Neural cell (in vitro differentiated cells): ENCODE measurements at regions not wholly inside any gene's neighbourhood (a gene's known extent, or its start where the extent isn't known, plus 50 kb on each side); places are given as distances from the start of the nearest gene placed in this dataset.

Experiments
- H2AFZ ChIP-seq: fragments of 200-600, 300-800 bp; sonication (generic), shearing (Covaris generic); 2 replicates; pipeline ENCODE4 v1.6.0; 2014; ENCODE audit warnings: low read depth, mild to moderate bottlenecking, antibody characterized with exemption, low read length, moderate library complexity
- H3F3A ChIP-seq: fragments of 200-600 bp; shearing (Covaris generic); 2 replicates; pipeline ENCODE4 v1.6.1; 2016; ENCODE audit warnings: mild to moderate bottlenecking, moderate library complexity, mixed read lengths, antibody characterized with exemption, low read length; ENCODE audit not compliant: insufficient read depth, poor library complexity, severe bottlenecking
- H3K27ac ChIP-seq: fragments of 200-600, 300-800 bp; sonication (generic), shearing (Covaris generic); 2 replicates; pipeline ENCODE4 v1.5.1; 2014; ENCODE audit warnings: mild to moderate bottlenecking, low read length, moderate library complexity
- H3K27me3 ChIP-seq: fragments of 300-800, 200-600 bp; sonication (generic), shearing (Covaris generic); 2 replicates; pipeline ENCODE4 v1.6.0; 2014; ENCODE audit warnings: mild to moderate bottlenecking, low read depth, low read length, moderate library complexity; ENCODE audit not compliant: insufficient read depth
- H3K36me3 ChIP-seq: fragments of 300-800, 200-600 bp; sonication (generic), shearing (Covaris generic); 2 replicates; pipeline ENCODE4 v1.5.1; 2014; ENCODE audit warnings: mild to moderate bottlenecking, antibody characterized with exemption, low read length, moderate library complexity; ENCODE audit not compliant: insufficient read depth
- H3K4me2 ChIP-seq: fragments of 300-800, 200-600 bp; sonication (generic), shearing (Covaris generic); 2 replicates; pipeline ENCODE4 v1.6.0; 2014; ENCODE audit warnings: mild to moderate bottlenecking, low read length
- H3K4me3 ChIP-seq: fragments of 300-800, 200-600 bp; sonication (generic), shearing (Covaris generic); 2 replicates; pipeline ENCODE4 v1.5.1; 2014; ENCODE audit warnings: mild to moderate bottlenecking, low read length, moderate library complexity
- H3K79me2 ChIP-seq: fragments of 200-600 bp; shearing (Covaris generic); replicated peaks from 2 replicates; pipeline ENCODE4 v1.6.0; 2014; ENCODE audit warnings: mild to moderate bottlenecking, low read length, moderate library complexity; ENCODE audit not compliant: insufficient read depth
- H3K9ac ChIP-seq: fragments of 300-800, 200-600 bp; sonication (generic), shearing (Covaris generic); 2 replicates; pipeline ENCODE4 v1.6.1; 2016; ENCODE audit warnings: mild to moderate bottlenecking, low read length, mixed read lengths
- H3K9me2 ChIP-seq: fragments of 200-600 bp; shearing (Covaris generic); 2 replicates; pipeline ENCODE4 v1.6.1; 2016; ENCODE audit warnings: mild to moderate bottlenecking, low read length, mixed read lengths; ENCODE audit not compliant: insufficient read depth
- H3K9me3 ChIP-seq: fragments of 200-600, 300-800 bp; sonication (generic), shearing (Covaris generic); 2 replicates; pipeline ENCODE4 v1.6.1; 2016; ENCODE audit warnings: mild to moderate bottlenecking, mixed run types, low read length, moderate library complexity, mixed read lengths
- H4K20me1 ChIP-seq: fragments of 200-600 bp; shearing (Covaris generic); 2 replicates; pipeline ENCODE4 v1.6.1; 2016; ENCODE audit warnings: mild to moderate bottlenecking, mixed run types; ENCODE audit not compliant: insufficient read depth
- EP300 ChIP-seq: fragments of 450-650 bp; conservative IDR thresholded peaks from 2 replicates; pipeline ENCODE4 v1.6.1; 2014; ENCODE audit warnings: antibody characterized with exemption, mild to moderate bottlenecking, moderate library complexity; ENCODE audit not compliant: poor library complexity, severe bottlenecking
- EZH2 ChIP-seq: fragments of 200-600, 300-800 bp; shearing (Covaris generic), sonication (generic); IDR thresholded peaks from 2 replicates; pipeline ENCODE4 v1.6.1; 2014; ENCODE audit warnings: antibody characterized with exemption, low read length, borderline replicate concordance, mild to moderate bottlenecking; ENCODE audit not compliant: insufficient read depth, poor library complexity, severe bottlenecking
- MXI1 ChIP-seq: fragments of 450-650 bp; conservative IDR thresholded peaks from 2 replicates; pipeline ENCODE4 v1.6.1; 2014; ENCODE audit warnings: antibody characterized with exemption, mild to moderate bottlenecking; ENCODE audit not compliant: poor library complexity, severe bottlenecking
- POLR2AphosphoS5 ChIP-seq: IDR thresholded peaks from 2 replicates; pipeline ENCODE4 v1.6.1; 2012
- RAD21 ChIP-seq: fragments of 450-650 bp; conservative IDR thresholded peaks from 2 replicates; pipeline ENCODE4 v1.6.1; 2014; ENCODE audit warnings: antibody characterized with exemption, mild to moderate bottlenecking, moderate library complexity
- SMC3 ChIP-seq: fragments of 450-650 bp; conservative IDR thresholded peaks from 2 replicates; pipeline ENCODE4 v1.6.1; 2014; ENCODE audit warnings: antibody characterized with exemption, mild to moderate bottlenecking, moderate library complexity; ENCODE audit not compliant: poor library complexity
- TAF1 ChIP-seq: IDR thresholded peaks from 2 replicates; pipeline ENCODE4 v1.6.1; 2012; ENCODE audit warnings: low read depth
- TF ChIP-seq, protein P1 (sequence below): IDR thresholded peaks from 2 replicates; pipeline ENCODE4 v1.6.1; 2012; ENCODE audit warnings: borderline replicate concordance
- TF ChIP-seq, protein P2 (sequence below): fragments of 450-650 bp; IDR thresholded peaks from 2 replicates; pipeline ENCODE4 v1.5.1; 2014; ENCODE audit warnings: antibody characterized with exemption, mild to moderate bottlenecking, moderate library complexity; ENCODE audit not compliant: poor library complexity, severe bottlenecking

DNA sequence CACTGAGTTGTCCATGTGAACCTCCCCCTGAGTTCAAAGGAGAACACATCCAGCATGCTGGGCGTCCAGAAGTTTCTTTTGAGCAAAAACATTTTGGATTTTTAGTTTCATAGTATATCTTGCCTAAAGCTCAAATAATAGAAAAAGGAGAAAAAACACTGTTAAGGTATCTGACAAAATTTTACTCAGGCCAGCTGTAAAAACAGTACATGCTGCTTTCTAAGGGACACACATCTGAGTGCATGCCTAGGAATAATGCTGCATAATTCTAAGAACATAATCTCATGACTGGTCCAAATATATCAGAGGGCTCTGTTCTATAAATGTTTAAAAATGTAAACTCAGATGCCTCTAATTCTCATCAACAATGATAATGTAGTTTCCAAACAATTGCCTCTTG, 561.3 kb upstream of the INTU start:
- no peaks in the 10 kb centered on the region for H3K36me3 ChIP-seq
- H3K27me3 ChIP-seq, result no peaks in the 10 kb centered on the region
- TF ChIP-seq, protein P1, sequence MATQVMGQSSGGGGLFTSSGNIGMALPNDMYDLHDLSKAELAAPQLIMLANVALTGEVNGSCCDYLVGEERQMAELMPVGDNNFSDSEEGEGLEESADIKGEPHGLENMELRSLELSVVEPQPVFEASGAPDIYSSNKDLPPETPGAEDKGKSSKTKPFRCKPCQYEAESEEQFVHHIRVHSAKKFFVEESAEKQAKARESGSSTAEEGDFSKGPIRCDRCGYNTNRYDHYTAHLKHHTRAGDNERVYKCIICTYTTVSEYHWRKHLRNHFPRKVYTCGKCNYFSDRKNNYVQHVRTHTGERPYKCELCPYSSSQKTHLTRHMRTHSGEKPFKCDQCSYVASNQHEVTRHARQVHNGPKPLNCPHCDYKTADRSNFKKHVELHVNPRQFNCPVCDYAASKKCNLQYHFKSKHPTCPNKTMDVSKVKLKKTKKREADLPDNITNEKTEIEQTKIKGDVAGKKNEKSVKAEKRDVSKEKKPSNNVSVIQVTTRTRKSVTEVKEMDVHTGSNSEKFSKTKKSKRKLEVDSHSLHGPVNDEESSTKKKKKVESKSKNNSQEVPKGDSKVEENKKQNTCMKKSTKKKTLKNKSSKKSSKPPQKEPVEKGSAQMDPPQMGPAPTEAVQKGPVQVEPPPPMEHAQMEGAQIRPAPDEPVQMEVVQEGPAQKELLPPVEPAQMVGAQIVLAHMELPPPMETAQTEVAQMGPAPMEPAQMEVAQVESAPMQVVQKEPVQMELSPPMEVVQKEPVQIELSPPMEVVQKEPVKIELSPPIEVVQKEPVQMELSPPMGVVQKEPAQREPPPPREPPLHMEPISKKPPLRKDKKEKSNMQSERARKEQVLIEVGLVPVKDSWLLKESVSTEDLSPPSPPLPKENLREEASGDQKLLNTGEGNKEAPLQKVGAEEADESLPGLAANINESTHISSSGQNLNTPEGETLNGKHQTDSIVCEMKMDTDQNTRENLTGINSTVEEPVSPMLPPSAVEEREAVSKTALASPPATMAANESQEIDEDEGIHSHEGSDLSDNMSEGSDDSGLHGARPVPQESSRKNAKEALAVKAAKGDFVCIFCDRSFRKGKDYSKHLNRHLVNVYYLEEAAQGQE, result no peak
- no peak for TF ChIP-seq POLR2AphosphoS5
- TF ChIP-seq, protein P2, sequence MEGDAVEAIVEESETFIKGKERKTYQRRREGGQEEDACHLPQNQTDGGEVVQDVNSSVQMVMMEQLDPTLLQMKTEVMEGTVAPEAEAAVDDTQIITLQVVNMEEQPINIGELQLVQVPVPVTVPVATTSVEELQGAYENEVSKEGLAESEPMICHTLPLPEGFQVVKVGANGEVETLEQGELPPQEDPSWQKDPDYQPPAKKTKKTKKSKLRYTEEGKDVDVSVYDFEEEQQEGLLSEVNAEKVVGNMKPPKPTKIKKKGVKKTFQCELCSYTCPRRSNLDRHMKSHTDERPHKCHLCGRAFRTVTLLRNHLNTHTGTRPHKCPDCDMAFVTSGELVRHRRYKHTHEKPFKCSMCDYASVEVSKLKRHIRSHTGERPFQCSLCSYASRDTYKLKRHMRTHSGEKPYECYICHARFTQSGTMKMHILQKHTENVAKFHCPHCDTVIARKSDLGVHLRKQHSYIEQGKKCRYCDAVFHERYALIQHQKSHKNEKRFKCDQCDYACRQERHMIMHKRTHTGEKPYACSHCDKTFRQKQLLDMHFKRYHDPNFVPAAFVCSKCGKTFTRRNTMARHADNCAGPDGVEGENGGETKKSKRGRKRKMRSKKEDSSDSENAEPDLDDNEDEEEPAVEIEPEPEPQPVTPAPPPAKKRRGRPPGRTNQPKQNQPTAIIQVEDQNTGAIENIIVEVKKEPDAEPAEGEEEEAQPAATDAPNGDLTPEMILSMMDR, result no peak
- TF ChIP-seq RAD21, result no peak
- no peak for TF ChIP-seq MXI1
- no peak for TF ChIP-seq EP300
- TF ChIP-seq SMC3, result no peak
- no peak overlapping the region for H3K9ac ChIP-seq
- H3K4me2 ChIP-seq, result no peak overlapping the region
- H2AFZ ChIP-seq, result no peak overlapping the region
- H4K20me1 ChIP-seq, result no peaks in the 10 kb centered on the region
- no peak overlapping the region for H3K27ac ChIP-seq
- no peaks in the 10 kb centered on the region for H3K9me2 ChIP-seq
- H3K4me3 ChIP-seq, result no peak overlapping the region
- no peaks in the 10 kb centered on the region for H3K79me2 ChIP-seq
- no peaks in the 10 kb centered on the region for H3F3A ChIP-seq
- H3K9me3 ChIP-seq, result no peaks in the 10 kb centered on the region

DNA sequence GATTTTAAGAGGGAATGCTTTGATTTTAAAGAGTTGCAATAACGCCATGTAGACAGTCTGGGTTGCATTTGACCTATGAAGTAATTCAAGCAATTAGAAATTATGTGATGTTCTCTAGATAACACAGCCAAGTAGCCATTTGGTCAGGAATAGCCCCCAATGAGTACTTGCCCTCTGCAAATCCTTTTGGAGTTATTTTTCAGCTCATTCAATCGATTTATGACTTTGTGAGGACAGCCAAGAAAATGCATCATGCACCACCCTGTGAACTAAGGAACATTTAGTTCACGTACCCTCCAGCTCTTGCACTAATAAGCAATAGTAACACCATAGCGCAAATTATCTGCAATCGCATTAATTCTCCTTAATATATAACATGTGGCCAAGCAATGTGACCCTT, 552.6 kb upstream of the INTU start:
- H3K4me3 ChIP-seq, result no peak overlapping the region
- no peak overlapping the region for H3K9ac ChIP-seq
- H3K36me3 ChIP-seq, result no peaks in the 10 kb centered on the region
- H4K20me1 ChIP-seq, result no peaks in the 10 kb centered on the region
- H3K79me2 ChIP-seq, result no peaks in the 10 kb centered on the region
- TF ChIP-seq POLR2AphosphoS5, result no peak
- no peak overlapping the region for H2AFZ ChIP-seq
- no peak overlapping the region for H3K4me2 ChIP-seq
- H3F3A ChIP-seq, result no peaks in the 10 kb centered on the region
- no peaks in the 10 kb centered on the region for H3K27me3 ChIP-seq
- no peak overlapping the region for H3K27ac ChIP-seq
- H3K9me3 ChIP-seq, result no peaks in the 10 kb centered on the region
- no peaks in the 10 kb centered on the region for H3K9me2 ChIP-seq

DNA sequence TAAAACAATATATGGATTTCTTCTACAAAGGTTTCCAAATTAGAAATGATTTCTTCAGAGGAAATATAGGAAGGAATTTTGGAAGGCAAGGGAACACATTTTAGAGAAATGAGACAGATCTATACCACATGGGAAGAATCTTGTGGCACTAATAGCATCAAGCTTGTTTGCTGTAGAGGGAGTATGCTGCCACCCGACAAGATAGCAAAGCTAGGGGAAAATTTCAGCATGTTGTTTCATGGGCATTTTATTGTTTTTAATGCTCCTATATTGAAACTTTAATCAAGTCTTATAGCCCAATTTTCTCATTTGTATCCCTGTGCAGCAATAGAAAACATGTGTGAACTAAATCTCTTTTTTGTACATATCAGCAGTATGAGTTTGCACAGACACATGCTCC, 551.7 kb upstream of the INTU start:
- Histone ChIP-seq H3K36me3 (no peaks in the 10 kb centered on the region), H4K20me1 (no peaks in the 10 kb centered on the region), H3K4me2 (no peak overlapping the region), H3F3A (no peaks in the 10 kb centered on the region), H2AFZ (no peak overlapping the region), H3K79me2 (no peaks in the 10 kb centered on the region), H3K27ac (no peak overlapping the region), H3K4me3 (no peak overlapping the region), H3K27me3 (no peaks in the 10 kb centered on the region), H3K9me3 (no peaks in the 10 kb centered on the region), H3K9ac (no peak overlapping the region), H3K9me2 (no peaks in the 10 kb centered on the region)
- TF ChIP-seq EP300 (no peak), SMC3 (no peak), MXI1 (no peak), TAF1 (no peak), EZH2 (no peak), RAD21 (no peak), POLR2AphosphoS5 (no peak)
- TF ChIP-seq, protein P1, result no peak
- TF ChIP-seq, protein P2, result no peak
